Panc1 (cell line): ENCODE measurements at regions not wholly inside any gene's neighbourhood (a gene's known extent, or its start where the extent isn't known, plus 50 kb on each side); places are given as distances from the start of the nearest gene placed in this dataset.

Source experiments
- ATAC-seq: fragments of 200-7000 bp; cut with Tn5 transposase; 2 replicates; pipeline ENCODE4 v1.9.1; 2020; ENCODE audit warnings: mild to moderate bottlenecking, moderate library complexity
- BruUV-seq: library from RNA; stranded (reverse); fragments of 400-500 nt; replicated peaks from 2 replicates; lab custom pipeline; 2021; lab: Mats Ljungman, UMichigan
- CTCF ChIA-PET: fragments of 300-600 bp; sonication (Branson Sonifier 250); formaldehyde crosslinking; loops from one replicate; lab custom pipeline; 2022; ENCODE audit warnings: antibody characterized with exemption; lab: Charles Lee
- POLR2A ChIA-PET: fragments of 300-600 bp; sonication (Branson Sonifier 250); formaldehyde crosslinking; loops from one replicate; lab custom pipeline; 2022; ENCODE audit warnings: antibody characterized with exemption; lab: Charles Lee
- DNase-seq: peaks from one replicate; pipeline ENCODE4 v3.0.0-alpha.2; 2010; ENCODE audit warnings: low read depth, low spot score
- H3K27ac ChIP-seq: 2 replicates; pipeline ENCODE4 v1.5.1; 2011; ENCODE audit warnings: mild to moderate bottlenecking, low read length, inconsistent platforms
- H3K27me3 ChIP-seq: fragments of 200-500 bp; sonication (Bioruptor generic); 2 replicates; pipeline ENCODE4 v1.6.0; 2014; ENCODE audit warnings: low read length, inconsistent platforms; ENCODE audit not compliant: control insufficient read depth, insufficient read depth
- H3K36me3 ChIP-seq: fragments of 200-500 bp; sonication (Bioruptor generic); 2 replicates; pipeline ENCODE4 v1.5.1; 2014; ENCODE audit warnings: inconsistent platforms, mild to moderate bottlenecking, low read length, moderate library complexity; ENCODE audit not compliant: control insufficient read depth, insufficient read depth
- H3K4me1 ChIP-seq: 2 replicates; pipeline ENCODE4 v1.5.1; 2011; ENCODE audit warnings: inconsistent platforms, mild to moderate bottlenecking, low read length, moderate library complexity; ENCODE audit not compliant: control insufficient read depth, insufficient read depth
- H3K4me3 ChIP-seq, 2 experiments: 2 replicates each; pipeline ENCODE4 v1.5.1; 2011 to 2012; ENCODE audit warnings: low read depth in 2 of 2, low read length in 2 of 2, mild to moderate bottlenecking in 2 of 2, inconsistent platforms in 1 of 2, moderate library complexity in 1 of 2
- H3K9me3 ChIP-seq: fragments of 200-500 bp; sonication (Bioruptor generic); 2 replicates; pipeline ENCODE4 v1.5.1; 2014; ENCODE audit warnings: low read depth, mild to moderate bottlenecking, inconsistent platforms, low read length, moderate library complexity; ENCODE audit not compliant: control insufficient read depth, insufficient read depth
- POLR2AphosphoS5 ChIP-seq: IDR thresholded peaks from 2 replicates; pipeline ENCODE4 v1.6.1; 2012; ENCODE audit warnings: mild to moderate bottlenecking, low read depth, low read length, moderate library complexity
- SIN3A ChIP-seq: IDR thresholded peaks from 2 replicates; pipeline ENCODE4 v1.6.1; 2012; ENCODE audit warnings: low read depth, mild to moderate bottlenecking, low read length, moderate library complexity, borderline replicate concordance; ENCODE audit not compliant: insufficient read depth
- TCF7L2 ChIP-seq: IDR thresholded peaks from 2 replicates; pipeline ENCODE4 v1.6.1; 2011; ENCODE audit warnings: mild to moderate bottlenecking, low read depth, low read length, inconsistent platforms
- in situ Hi-C: cut with HindIII; loops from 2 replicates; pipeline ENCODE4 v1.10.0; 2016; ENCODE audit warnings: low sequenced_read_pairs, low pct_unique_long_range_greater_than_20kb
- intact Hi-C: fragments of 100-400 bp; cut with micrococcal nuclease; formaldehyde crosslinking; loops from one replicate; pipeline ENCODE4 v1.10.0; 2022; ENCODE audit not compliant: unreplicated experiment
- TF ChIP-seq, protein P1 (sequence below), 2 experiments: IDR thresholded peaks; 2 replicates each; pipeline ENCODE4 v1.6.1; 2011 to 2012; ENCODE audit warnings: low read depth in 2 of 2, control low read depth in 1 of 2, low read length in 1 of 2, mild to moderate bottlenecking in 1 of 2, moderate library complexity in 1 of 2; ENCODE audit not compliant: insufficient read depth in 1 of 2
- TF ChIP-seq, protein P2 (sequence below): fragments of 450-650 bp; IDR thresholded peaks from 2 replicates; pipeline ENCODE4 v1.5.1; 2017; ENCODE audit warnings: mild to moderate bottlenecking

DNA sequence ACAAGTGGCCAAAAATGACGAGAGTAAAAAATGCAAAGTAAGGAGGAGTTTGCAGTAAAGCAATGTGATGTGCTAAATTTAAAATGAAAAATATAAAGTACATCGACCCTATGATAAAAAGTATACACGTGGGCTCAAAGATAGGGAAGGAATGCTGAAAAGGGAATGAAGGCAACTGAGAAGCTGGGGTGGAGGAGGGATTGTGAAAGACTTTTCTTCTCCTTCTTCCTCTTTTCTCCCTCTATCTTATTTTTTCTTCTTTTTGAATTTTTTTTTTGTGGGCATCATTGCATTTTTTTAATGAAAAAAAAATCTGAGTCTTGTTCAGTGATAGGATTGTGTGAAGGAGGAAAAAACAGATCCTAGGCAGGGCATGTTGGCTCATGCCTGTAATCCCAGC lies 57.6 kb upstream of the STK17B start:
- POLR2A ChIA-PET, result no interaction called here

DNA sequence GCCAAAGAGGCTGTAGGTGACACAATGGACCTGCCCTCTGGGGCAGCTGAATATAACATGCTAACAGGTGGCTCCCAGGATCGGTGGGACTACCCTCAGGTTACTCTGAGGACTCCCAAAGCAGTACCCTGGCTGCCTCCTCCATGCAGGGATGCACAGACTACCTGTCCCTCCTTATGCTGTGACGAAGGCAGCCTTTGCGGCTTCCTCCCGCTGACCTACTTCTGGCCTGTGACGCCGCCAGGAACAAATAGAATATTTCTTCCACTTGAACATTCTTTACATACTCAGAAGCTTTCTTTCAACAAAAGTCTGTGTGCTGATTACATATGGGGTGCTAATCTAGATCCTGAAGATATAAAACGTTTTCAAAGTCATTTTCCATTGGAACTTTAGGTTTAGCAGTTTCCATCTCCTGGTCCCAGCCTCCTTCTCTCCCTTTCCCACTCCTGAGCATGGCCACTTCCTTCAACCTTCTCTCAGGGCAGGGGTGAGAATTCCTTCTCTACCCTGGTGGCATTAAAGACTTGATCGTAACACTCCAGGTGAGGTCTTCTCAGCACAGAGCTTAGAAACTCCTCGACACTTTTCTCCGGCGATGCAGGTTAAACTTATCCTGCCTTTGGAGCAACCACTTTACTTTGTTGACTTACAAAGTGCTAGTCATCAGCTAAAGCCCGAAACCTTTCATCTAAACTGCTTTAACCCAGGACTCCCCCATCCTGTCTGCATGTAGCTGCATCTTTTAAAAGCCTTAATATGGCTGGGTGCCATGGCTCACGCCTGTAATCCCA lies 58.9 kb upstream of the STK17B start:
- intact Hi-C loops, result no loop called here
- no peak for ATAC-seq

More for the DNA sequence above, 57.6 kb upstream of the STK17B start:
- DNase-seq, result no peak
- no peaks in the 10 kb centered on the region for H3K9me3 ChIP-seq
- no peak for ATAC-seq
- CTCF ChIA-PET, result no interaction called here
- BruUV-seq, result no TSS peak
- no peak overlapping the region for H3K27ac ChIP-seq
- no peaks in the 10 kb centered on the region for H3K27me3 ChIP-seq
- intact Hi-C loops, result no loop called here
- H3K4me1 ChIP-seq, result no peaks in the 10 kb centered on the region
- TF ChIP-seq SIN3A (no peak), POLR2AphosphoS5 (no peak), TCF7L2 (no peak)
- TF ChIP-seq, protein P1, sequence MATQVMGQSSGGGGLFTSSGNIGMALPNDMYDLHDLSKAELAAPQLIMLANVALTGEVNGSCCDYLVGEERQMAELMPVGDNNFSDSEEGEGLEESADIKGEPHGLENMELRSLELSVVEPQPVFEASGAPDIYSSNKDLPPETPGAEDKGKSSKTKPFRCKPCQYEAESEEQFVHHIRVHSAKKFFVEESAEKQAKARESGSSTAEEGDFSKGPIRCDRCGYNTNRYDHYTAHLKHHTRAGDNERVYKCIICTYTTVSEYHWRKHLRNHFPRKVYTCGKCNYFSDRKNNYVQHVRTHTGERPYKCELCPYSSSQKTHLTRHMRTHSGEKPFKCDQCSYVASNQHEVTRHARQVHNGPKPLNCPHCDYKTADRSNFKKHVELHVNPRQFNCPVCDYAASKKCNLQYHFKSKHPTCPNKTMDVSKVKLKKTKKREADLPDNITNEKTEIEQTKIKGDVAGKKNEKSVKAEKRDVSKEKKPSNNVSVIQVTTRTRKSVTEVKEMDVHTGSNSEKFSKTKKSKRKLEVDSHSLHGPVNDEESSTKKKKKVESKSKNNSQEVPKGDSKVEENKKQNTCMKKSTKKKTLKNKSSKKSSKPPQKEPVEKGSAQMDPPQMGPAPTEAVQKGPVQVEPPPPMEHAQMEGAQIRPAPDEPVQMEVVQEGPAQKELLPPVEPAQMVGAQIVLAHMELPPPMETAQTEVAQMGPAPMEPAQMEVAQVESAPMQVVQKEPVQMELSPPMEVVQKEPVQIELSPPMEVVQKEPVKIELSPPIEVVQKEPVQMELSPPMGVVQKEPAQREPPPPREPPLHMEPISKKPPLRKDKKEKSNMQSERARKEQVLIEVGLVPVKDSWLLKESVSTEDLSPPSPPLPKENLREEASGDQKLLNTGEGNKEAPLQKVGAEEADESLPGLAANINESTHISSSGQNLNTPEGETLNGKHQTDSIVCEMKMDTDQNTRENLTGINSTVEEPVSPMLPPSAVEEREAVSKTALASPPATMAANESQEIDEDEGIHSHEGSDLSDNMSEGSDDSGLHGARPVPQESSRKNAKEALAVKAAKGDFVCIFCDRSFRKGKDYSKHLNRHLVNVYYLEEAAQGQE (IDR thresholded peaks at IDR 0.05; ENCODE audit: insufficient read depth in 1 of 2, low read depth in 2 of 2, low read length in 1 of 2), result no peak
- TF ChIP-seq, protein P2, sequence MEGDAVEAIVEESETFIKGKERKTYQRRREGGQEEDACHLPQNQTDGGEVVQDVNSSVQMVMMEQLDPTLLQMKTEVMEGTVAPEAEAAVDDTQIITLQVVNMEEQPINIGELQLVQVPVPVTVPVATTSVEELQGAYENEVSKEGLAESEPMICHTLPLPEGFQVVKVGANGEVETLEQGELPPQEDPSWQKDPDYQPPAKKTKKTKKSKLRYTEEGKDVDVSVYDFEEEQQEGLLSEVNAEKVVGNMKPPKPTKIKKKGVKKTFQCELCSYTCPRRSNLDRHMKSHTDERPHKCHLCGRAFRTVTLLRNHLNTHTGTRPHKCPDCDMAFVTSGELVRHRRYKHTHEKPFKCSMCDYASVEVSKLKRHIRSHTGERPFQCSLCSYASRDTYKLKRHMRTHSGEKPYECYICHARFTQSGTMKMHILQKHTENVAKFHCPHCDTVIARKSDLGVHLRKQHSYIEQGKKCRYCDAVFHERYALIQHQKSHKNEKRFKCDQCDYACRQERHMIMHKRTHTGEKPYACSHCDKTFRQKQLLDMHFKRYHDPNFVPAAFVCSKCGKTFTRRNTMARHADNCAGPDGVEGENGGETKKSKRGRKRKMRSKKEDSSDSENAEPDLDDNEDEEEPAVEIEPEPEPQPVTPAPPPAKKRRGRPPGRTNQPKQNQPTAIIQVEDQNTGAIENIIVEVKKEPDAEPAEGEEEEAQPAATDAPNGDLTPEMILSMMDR, result no peak
- no peak overlapping the region for H3K4me3 ChIP-seq
- in situ Hi-C loops, result no loop called here
- H3K36me3 ChIP-seq, result no peaks in the 10 kb centered on the region

More for the DNA sequence above, 58.9 kb upstream of the STK17B start:
- in situ Hi-C loops, result no loop called here
- Histone ChIP-seq H3K36me3 (no peaks in the 10 kb centered on the region), H3K4me1 (no peaks in the 10 kb centered on the region), H3K9me3 (no peaks in the 10 kb centered on the region), H3K27ac (no peak overlapping the region), H3K4me3 (no peak overlapping the region), H3K27me3 (no peaks in the 10 kb centered on the region)
- CTCF ChIA-PET, result no interaction called here
- TF ChIP-seq SIN3A (no peak), POLR2AphosphoS5 (no peak), TCF7L2 (no peak)
- TF ChIP-seq, protein P1 (IDR thresholded peaks at IDR 0.05; ENCODE audit: insufficient read depth in 1 of 2, low read depth in 2 of 2, low read length in 1 of 2), result no peak
- TF ChIP-seq, protein P2, result no peak
- BruUV-seq, result no TSS peak
- DNase-seq, result no peak
- POLR2A ChIA-PET, result no interaction called here
